ENCODE measurements at regions not wholly inside any gene's neighbourhood (a gene's known extent, or its start where the extent isn't known, plus 50 kb on each side); places are given as distances from the start of the nearest gene placed in this dataset.

DNA sequence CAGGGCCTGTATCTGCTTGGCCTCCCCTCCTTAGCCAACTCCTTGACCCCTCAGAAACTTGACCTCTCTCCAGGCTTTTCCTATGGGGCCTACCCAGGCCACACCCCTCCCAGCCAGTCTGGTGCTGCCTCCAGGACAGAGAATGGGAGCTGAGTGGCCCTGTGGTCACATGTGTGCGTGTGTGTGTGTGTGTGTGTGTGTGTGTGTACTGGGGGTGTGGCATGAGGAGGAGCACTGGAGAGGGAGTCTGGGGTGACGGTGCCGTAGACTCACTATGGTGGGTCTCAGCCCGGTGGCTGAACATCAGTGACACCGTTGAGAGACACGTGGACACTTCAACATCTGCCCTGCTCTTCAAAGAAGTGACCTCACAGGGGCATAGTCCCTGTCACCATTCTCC is 180.4 kb downstream of the ENGASE start:
- TF ChIP-seq, protein P1, sequence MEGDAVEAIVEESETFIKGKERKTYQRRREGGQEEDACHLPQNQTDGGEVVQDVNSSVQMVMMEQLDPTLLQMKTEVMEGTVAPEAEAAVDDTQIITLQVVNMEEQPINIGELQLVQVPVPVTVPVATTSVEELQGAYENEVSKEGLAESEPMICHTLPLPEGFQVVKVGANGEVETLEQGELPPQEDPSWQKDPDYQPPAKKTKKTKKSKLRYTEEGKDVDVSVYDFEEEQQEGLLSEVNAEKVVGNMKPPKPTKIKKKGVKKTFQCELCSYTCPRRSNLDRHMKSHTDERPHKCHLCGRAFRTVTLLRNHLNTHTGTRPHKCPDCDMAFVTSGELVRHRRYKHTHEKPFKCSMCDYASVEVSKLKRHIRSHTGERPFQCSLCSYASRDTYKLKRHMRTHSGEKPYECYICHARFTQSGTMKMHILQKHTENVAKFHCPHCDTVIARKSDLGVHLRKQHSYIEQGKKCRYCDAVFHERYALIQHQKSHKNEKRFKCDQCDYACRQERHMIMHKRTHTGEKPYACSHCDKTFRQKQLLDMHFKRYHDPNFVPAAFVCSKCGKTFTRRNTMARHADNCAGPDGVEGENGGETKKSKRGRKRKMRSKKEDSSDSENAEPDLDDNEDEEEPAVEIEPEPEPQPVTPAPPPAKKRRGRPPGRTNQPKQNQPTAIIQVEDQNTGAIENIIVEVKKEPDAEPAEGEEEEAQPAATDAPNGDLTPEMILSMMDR (IDR thresholded peaks at IDR 0.05; ENCODE audit: low read depth, low read length) = no peak
- DNase-seq (ENCODE audit: low read depth, low spot score) = no peak
- no peak overlapping the region for H3K4me3 ChIP-seq (ENCODE audit: low read depth, low read length)
- in situ Hi-C loops (cut with HindIII; ENCODE audit: low sequenced_read_pairs) = no loop called here

DNA sequence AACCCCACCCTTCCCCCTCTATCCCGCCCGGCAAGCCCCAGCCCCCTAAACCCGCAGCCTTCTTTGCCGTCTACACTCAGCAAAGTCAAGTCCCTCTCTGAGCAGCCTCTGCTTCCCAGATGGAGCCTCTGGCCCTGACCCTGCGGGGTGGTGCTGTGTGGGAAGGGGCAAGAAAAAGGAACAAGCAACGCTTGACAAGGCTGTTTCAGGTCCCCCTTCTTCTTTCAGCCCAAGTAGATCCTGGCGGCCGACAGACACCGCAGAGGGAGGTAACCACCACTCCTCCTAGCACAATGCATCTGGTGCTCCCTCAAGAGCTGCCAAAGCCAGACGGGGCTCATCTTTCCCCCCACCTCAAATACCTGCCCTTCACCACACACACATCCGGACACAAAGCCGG is 178.3 kb downstream of the ENGASE start:
- H3K4me3 ChIP-seq (ENCODE audit: low read depth, low read length) = no peak overlapping the region
- DNase-seq (ENCODE audit: low read depth, low spot score) = no peak
- TF ChIP-seq, protein P1 (IDR thresholded peaks at IDR 0.05; ENCODE audit: low read depth, low read length) = no peak
- in situ Hi-C loops (cut with HindIII; ENCODE audit: low sequenced_read_pairs) = no loop called here

DNA sequence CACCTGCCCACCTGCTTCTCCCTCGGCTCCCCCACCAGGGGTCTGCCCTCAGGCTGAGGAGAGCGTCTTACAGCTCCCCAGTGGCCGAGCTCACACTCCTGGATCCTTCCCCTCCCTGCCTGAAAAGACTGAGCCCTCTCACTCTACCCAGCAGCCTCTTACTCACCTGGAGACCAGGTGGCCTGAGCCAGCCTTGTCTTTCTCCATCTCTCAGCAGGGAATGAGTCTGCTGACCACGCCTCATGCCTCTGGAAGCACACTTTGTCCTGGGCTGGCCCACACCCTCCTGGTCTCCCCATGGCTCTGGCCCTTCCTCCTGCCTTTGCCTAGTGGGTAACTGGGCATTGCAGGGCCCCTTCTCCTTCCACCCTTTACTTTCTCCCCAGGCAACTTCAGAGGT is 177.2 kb downstream of the ENGASE start:
- TF ChIP-seq, protein P1 (IDR thresholded peaks at IDR 0.05; ENCODE audit: low read depth, low read length) = no peak
- in situ Hi-C loops (cut with HindIII; ENCODE audit: low sequenced_read_pairs) = no loop called here
- no peak for DNase-seq (ENCODE audit: low read depth, low spot score)
- H3K4me3 ChIP-seq (ENCODE audit: low read depth, low read length) = no peak overlapping the region

DNA sequence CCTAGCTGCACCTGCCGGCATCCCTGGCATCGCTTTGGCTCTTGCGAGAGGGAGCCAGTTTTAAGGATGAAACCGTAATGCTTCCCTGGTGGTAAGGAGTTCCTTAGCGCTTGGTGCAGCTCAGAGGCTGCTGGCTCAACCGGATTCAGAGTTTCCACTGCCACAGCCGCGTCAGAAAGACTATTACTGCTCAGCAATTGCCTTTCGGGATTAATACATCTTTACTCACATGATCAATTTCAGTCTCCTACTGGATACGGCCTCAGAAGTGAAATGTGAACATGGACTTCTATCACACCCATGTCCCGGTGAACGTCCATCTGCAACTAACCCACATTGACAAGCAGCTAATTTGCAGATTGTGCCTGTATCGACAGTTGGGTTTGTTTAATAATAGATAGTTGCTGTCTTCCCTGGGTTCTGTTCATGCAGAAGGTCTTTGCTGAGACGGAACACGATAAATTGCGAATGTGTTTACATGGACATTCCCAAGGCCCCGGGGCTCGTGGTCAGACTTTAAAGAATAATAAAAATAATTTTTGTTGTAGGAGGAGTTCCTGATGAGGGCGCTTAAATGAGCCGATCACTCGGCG is 175.4 kb downstream of the ENGASE start:
- TF ChIP-seq, protein P1 (IDR thresholded peaks at IDR 0.05; ENCODE audit: low read depth, low read length) = no peak
- no peak for DNase-seq (ENCODE audit: low read depth, low spot score)
- H3K4me3 ChIP-seq (ENCODE audit: low read depth, low read length) = no peak overlapping the region
- in situ Hi-C loops (cut with HindIII; ENCODE audit: low sequenced_read_pairs) = no loop called here

DNA sequence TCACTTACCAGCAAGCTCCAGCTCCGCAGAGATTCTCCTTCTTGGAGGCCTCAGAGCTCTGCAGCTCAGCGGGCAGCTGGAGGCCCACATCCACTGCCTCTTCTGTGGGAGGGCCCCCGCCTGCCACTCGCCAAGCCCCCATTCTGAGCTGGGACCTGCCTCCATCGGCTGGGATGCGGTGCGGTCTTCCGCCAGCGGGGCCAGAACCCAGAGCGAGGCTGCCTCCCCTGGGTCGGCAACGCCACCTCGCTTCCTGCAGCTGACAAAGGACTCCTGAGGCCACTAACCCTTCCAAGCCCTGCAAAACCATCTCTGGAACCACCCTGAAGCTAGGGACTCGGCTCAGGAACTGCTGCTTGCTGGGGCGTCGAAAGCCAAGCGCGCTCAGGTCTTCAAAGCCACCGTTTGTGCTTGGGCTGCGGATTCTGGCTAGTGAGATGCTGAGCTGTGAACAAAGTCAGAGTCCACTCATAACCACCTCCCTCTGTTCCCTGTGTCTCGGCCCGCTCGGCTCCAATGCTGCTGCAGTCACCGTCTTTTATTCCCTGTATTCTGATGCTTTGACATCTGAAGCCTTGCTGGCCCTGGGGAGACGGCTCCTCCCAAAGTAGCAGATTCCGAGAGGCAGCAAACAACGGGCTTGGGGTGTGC is 174.3 kb downstream of the ENGASE start:
- no peak overlapping the region for H3K4me3 ChIP-seq (ENCODE audit: low read depth, low read length)
- TF ChIP-seq, protein P1 (IDR thresholded peaks at IDR 0.05; ENCODE audit: low read depth, low read length) = no peak
- in situ Hi-C loops (cut with HindIII; ENCODE audit: low sequenced_read_pairs) = no loop called here
- DNase-seq (ENCODE audit: low read depth, low spot score) = no peak

DNA sequence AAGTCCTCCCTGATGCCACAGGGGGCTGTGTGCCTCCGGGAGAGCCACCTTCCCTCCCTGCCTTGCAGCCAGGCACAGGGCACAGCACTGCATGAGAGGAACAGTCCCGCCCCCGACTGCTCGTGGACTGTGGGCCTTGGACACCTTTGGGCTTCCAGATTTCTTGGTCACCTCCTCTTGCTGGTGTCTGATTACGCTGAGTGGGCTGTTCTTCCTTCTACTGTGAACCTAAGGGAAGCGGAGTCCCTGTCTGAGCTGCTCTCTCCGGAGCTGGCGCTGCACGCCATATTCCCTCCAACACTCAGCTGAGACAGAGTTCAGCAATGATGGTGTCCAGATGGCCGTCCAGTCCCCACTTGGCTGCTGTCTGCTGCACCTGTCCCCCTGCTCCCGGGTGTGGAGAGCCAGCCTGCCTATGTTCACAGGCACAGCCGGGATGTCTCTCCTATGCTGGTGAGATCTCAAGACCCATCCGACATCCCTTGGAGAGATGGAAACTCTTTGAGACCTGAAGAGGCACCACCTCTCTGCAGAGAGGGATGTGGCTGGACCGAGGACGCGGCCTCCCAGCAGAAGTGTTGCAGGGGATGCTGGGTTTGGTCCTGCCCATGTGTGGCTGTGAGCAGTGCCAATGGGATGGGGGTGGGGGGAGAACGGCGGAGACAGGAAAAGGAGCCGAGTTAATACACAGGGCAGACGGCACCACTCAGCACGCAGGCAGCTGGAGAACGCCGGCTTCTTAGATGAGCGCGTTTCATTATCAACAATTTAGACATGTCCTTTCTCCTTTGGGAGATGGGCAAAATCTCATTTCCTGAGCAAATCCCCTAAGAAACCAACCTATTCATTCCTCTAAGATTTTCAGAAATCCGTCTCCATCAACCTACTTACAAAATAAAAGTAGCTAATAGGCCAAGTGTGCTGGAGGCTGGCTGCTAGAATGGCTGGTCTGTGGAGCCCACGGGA is 171.9 kb downstream of the ENGASE start:
- DNase-seq (ENCODE audit: low read depth, low spot score) = no peak
- TF ChIP-seq, protein P1 (IDR thresholded peaks at IDR 0.05; ENCODE audit: low read depth, low read length) = no peak

More for the DNA sequence above, 171.9 kb downstream of the ENGASE start:
- in situ Hi-C loops (cut with HindIII; ENCODE audit: low sequenced_read_pairs) = no loop called here
- no peak overlapping the region for H3K4me3 ChIP-seq (ENCODE audit: low read depth, low read length)
